Left lobe of liver (tissue), 2 donors: ENCODE measurements at regions not wholly inside any gene's neighbourhood (a gene's known extent, or its start where the extent isn't known, plus 50 kb on each side); places are given as distances from the start of the nearest gene placed in this dataset.

Experiments
- ATAC-seq: fragments of 200-7000 bp; cut with Tn5 transposase; one replicate; pipeline ENCODE4 v1.9.1; 2020; ENCODE audit warnings: mild to moderate bottlenecking, moderate library complexity
- DNase-seq: peaks from one replicate; pipeline ENCODE4 v3.0.0-alpha.2; 2020; ENCODE audit warnings: low spot score
- donor health status: DM: no; HTN: no; CAD: no; lungs with moderate emphysema.
- donor health status: DM: no; HTN: yes; CAD: no.

DNA sequence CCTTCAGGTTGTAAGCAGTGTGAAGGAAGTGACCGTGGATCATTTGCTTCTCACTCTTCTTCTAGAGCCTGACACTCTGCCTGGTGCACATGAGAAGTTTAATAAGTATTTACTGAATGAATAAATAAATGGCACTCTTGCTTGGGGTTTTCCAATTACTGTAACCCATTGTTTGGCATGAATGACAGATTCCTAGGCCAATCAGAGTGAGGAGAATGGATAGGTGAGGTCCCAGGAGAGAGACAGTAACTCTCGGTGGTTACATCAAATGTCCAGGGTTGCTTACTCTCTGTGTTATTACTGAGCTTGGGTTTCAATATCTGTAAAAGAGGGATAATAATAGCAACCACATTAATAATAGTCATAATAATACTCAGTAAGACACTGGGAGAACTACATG, 204.2 kb upstream of the ISX start:
- DNase-seq, result no peak
- no peak for ATAC-seq

DNA sequence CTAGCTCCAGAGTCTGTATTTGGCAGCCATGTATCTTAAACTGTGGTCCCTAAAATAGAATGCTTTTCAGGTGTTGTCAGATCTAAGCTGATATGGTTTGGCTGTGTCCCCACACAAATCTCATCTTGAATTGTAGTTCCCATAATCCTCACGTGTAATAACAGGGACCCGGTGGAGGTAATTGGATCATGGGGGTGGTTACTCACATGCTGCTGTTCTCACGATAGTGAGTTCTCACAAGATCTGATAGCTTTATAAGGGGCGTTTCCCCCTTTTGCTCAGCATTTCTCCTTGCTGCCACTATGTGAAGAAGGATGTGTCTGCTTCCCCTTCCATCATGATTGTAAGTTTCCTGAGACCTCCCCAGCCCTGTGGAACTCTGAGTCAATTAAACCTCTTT, 199.9 kb upstream of the ISX start:
- no peak for ATAC-seq
- DNase-seq, result no peak

DNA sequence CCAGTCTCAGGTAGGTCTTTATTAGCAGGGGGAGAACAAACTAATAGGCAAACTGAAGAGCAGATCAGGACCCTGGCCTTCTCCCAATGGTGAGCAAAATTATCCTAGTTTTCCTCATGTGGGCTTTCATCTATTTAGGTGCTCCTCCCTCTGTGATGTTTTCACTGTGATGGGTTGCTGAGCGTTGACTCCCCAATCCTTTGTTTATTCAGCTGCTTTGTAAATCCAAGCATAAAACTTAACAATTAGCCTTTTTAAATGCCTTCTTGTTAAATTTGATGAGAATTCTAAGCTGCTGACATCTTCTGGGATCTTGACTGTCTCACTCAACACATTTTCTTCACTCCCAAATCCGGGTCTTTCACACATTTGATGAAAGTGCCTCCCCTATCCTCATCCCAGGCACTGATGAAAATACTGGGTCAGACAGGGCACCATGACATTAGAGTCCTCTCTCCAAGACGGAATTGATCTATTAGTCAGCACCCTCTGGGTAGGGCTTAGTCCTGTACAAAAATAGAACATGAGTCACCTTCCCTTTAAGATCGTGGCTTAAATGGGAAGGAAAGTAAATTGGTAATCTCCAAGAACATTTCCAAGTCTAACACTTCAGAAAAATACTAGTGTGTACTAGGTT, 199.3 kb upstream of the ISX start:
- DNase-seq (no peak), ATAC-seq (no peak)

DNA sequence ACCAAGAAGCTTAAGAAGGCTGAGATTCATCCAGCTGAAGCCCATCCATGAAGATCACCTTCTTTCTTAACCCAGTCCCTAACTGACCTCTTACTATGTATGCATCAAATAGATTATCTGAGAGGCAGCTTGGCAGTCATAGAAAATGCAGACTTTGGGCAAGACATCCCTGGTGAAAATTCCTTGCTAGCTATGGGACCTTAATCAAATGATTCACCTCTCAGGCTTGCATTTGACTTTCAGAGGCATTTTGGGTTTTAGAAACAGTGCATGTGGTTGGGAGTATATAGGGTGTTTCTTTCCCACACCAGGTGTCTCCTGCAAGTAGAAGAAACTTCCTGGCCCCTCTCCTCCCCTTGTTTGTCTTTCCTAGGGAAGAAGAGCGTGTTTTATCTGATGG, 188.5 kb upstream of the ISX start:
- ATAC-seq (no peak), DNase-seq (no peak)

DNA sequence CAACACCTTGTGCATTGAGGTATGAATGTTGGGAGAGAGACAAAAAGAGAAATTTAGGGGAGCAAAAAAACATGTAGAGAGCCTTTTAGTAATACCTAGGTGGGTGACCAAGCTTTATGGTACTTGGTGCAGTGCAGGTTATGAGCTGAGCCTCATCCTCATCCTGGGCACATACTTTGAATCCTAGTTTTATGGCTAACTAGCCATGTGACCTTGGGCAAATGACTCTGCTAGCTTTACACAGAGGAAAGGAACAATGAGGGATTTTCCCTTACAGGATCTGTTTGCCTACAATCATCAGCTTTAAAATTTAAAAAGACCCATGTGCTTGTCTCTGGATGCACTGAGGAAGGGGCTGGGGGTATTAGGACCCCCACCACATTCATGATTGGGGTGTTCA, 187.8 kb upstream of the ISX start:
- DNase-seq, result no peak
- ATAC-seq, result no peak

DNA sequence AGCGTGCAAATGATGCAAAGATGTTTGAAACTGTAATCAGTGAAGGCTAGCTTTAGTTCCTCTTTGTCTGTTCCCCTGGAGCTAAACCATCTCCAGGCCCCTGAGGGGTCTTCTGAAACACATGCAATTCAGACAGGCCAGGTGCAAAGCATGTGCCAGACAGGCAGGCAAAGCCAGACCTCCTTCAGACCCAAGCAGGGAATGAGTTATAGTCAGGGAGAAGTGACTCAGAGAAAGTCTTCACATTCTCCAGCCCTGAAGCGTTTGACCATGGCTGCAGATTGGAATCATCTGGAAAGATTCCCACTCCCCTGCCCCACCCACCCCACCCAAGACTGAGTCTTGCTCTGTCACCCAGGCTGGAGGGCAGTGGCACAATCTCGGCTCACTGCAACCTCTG, 187.0 kb upstream of the ISX start:
- no peak for ATAC-seq
- no peak for DNase-seq

DNA sequence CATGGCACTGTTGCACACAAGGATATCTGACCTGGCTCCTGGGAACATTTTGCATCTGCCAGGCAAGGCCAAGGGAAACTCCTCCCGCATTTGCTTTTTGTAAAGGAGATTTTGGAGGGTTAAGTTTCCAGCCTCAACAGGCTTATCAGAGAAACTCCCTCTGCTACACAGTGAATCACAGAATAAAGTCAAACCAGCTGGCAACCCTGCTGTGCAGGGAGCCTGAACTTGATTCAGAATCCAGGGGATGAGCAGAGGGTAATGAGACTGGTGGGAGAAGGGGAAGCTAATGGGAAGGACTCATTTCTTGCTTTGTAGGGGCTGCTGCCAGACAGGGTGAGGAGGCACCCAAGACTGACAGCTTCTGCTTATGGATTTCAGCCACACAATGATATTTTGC, 185.3 kb upstream of the ISX start:
- ATAC-seq, result no peak
- no peak for DNase-seq

DNA sequence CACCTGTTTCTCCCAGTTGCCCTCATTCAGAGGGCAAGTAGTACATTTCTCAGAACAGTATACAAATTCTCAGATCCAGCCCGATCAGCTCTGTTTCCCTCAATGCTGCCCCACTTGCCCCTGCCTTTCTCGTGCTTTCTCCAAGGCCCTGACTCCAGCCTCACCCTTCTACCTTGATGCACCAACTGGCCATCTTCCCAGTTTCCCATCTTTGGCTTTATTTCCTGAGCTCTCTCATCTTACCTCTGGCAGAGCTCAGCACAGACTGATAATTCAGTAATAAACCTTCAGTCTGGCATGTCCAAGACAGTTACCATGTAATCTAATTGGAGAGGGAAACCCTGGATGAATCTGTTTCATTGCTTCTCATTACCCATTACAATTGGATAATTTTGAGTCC, 184.5 kb upstream of the ISX start:
- ATAC-seq (no peak), DNase-seq (no peak)

DNA sequence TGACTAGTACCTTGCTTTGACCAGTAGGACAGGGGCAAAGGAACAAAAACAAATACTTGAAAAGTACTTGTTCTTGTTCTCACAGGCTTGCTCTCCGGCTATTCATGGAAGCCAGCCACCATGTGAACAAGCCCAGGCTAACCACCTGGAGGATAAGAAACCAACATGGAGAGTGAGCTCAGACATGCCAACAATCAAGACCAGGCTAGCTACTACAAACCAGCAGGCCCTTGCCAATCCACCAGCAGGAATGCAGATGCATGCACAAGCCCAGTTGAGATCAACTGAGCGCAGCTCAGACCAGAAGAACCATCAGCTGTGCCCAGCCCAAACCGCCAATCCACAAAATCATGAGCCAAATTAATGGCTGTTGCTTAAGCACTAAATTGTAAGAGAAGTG, 180.1 kb upstream of the ISX start:
- DNase-seq, result no peak
- ATAC-seq, result no peak

DNA sequence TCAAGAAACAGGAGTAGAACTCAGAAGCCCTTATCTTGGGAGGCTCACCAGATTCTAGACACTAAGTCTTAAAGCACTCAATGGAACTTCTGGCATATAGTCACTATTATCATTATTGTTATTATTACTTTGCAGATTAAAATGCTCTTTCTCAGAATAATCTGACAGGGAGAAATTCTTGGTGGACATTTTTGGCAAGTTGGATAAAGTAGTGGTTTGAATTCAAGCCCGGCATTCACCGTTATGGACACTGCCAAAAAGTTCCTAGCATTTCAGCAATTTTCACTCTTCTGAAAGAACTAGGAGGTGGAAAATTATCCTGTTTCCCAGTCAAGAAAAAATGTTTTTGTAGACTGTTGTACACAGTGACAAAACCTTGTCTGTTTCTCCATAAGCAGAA, 179.6 kb upstream of the ISX start:
- DNase-seq (no peak), ATAC-seq (no peak)

DNA sequence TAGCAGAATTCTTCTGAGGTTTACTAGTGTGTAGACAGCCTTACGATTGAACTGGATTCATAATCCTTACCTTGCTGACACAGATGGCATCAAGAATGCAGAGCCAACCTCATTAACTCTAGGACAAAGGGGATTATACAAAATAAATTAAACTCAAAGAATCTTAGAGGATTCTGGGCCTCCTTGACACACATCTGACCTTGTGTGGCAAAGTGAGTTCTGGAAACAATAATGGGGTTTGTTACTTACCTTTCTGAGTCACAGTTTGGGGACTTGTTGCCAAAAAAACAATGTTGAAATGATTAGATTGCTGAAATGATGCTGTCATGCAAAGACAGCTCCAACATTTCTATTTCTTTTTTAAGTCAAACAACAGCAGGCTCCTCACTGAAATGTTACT, 179.1 kb upstream of the ISX start:
- DNase-seq (no peak), ATAC-seq (no peak)

DNA sequence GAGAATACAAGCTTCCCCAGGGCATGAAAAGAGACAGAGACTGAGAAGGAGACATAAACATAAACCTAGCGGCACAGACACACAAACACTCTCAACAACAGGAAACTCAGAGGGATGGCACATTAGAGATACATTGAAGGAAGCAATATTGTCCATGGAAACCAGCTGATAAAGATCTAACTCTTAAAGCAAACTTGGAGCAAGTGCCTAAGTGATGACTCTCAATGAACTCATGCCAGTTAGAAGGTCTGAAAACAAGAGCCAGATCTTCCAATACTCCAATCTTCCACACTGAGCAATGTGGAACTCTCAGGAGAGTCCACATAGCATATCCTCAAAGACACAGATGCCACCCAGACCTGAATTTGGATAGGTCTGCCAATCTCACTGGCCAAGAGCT, 168.8 kb upstream of the ISX start:
- no peak for DNase-seq
- no peak for ATAC-seq

DNA sequence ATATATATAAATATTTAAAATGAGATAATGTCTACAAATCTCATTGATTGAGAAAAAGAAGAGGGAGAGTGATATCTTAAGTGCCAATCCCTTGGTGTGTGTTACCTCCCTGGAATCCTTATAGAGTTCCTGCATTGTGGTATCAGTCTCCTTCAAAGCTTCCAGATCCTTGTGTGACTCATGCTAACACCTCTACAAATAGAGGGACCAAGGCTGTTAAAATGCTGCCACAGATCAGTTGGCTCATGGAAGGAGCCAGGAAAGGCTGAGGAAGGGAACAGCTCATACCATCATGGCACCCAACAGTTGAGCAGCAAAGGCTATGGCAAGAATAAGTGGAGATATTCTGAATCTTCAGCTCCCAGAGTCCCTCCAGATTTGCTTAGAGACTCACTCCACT, 163.6 kb upstream of the ISX start:
- DNase-seq (no peak), ATAC-seq (no peak)

DNA sequence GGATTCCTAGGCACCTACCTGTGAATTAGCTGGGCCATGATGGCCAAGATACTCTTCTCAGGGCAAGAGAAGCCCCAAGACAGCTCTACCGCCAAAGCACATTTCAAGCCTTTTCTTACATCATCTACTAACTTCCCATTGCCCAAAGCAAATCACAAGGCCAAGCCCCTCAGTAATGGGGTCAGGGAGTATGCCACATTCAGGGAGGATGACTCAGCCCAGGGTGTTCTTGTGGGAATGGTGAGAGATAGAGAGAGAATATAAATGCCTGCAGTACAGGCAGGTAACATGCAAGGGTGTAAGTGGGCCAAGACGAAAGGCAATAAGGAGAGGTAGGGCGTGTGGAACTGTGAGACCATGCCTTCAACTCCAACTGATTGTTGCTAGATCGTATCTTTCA, 162.5 kb upstream of the ISX start:
- DNase-seq (no peak), ATAC-seq (no peak)

DNA sequence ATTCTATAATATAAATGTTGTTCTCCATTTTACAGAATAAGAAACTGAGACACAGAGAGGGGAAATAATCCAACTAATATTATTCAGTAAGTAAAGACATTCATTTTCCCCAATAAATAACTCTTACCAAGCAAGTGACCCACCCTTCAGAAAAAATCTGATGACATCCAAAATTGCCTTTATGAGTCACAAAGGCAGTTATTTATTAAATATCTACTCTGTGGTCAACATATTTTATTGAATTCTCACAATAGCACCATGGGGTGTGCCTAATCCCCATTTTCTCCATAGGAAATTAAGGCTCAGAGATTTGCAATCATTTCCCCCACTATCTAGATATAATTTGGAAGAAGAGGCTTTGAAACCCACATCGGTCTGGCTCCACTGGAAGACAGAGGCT, 161.5 kb upstream of the ISX start:
- DNase-seq (no peak), ATAC-seq (no peak)

DNA sequence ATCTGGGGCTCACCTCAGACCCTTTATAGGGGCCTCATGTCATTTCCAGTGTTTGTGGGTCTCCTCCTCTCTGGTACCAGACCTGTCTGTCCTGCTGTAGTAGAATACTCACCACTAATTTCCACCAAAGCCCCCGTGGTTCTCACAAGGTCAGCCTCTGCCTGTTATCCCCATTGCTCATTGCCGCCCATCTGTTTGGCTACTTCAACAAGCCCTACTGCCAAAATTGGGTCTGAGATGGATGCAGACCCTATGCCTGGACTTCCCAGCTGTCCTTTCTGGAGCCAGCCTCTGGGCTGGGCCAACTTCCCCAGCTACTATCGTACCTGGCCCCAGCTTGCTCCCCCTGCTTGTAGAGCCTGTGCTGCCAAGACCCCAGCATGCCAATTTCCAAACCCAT, 152.1 kb upstream of the ISX start:
- ATAC-seq (no peak), DNase-seq (no peak)

DNA sequence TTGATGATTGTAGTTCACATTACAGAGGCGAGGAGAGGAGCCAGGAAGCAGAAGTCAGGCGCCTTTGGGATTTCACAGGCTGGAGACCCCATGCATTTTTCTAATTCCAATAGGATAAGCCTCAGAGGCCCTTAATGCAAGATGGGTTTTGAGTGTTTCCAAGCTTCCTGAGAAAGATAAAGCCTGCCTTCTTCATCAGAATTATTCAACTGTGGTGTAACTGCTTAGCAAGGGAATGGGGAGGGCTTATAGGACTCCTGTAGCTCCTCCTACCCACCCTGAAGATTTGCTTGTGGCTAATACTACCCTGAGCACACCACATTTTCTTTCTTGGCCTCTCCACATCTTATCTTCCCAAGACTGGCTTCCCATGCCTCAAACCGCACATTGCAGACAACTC, 151.1 kb upstream of the ISX start:
- no peak for ATAC-seq
- DNase-seq, result no peak

DNA sequence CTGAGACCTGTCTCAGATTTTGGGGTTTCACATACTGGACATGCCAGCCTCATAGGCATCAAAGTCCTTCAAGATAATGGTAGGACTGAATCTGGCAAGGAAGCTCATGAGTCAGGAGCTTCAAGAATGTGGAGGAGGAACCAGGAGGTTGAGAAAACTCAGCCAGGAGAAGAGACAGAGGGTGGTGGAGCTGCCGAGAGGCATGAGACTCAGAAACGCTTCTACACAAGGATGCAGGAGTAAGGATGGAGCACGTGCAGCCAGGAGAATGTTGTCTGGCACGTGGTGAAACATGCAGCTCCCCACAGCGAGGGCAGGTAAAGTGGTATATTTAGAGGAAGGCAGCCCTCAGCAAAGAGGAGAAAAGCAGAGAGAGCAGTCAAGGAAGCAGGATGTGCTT, 148.7 kb upstream of the ISX start:
- ATAC-seq (no peak), DNase-seq (no peak)

DNA sequence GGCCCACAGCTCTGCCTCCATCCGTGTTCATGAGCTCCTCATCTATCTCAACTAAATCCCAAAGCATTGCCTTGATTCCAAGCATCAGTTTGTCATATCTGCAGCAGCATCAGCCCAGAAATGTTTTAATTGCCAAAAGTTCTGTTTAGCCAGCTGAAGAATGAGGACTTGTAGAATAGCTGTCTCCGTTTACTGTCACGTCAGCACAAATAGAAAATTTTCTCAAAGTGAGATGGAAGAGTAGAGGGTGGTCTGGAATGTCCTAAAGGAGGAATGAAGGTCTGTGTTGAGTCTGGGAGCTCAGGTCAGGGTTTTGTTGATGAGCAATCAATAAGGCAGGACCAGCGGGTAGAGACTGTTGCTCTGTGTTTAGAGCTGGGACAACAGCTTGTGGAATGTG, 134.9 kb upstream of the ISX start:
- ATAC-seq (no peak), DNase-seq (no peak)

DNA sequence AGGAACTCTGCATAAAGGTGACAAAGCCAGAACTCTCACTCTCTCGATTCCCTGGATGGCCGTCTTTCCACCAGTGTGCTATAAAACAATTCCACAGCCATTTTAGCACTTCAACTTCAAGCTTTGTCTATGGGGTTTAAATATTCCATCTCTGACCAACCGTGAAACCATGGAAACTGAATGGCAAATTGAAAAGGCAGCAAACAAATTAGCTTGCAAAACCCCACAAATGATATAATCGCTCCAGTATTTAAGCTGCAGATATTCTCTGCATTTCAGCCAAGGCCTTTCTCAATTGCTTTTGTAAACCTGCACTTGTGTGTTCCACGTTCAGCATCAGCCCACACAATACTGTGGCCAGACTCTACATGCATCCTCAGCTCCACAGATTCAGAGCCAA, 131.7 kb upstream of the ISX start:
- DNase-seq (no peak), ATAC-seq (no peak)

DNA sequence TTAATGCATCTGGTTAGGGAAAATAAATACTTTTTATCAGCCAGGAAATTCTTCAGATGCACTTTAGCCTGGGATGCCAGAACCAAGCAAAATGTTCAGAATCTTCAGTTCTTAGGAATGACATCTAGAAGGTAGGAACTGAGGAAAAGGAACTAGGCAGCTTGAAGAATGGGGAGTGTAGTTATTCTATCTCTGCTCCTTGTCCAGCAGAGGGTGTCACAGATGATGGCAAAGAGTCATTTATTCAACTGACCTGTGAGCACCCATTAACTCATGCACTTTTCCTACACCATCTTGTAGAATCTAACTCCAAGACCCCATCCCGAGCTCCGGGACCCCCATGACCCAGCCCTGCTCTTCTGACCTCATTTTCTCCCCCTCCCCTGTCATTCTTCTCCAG, 122.1 kb upstream of the ISX start:
- DNase-seq (no peak), ATAC-seq (no peak)

DNA sequence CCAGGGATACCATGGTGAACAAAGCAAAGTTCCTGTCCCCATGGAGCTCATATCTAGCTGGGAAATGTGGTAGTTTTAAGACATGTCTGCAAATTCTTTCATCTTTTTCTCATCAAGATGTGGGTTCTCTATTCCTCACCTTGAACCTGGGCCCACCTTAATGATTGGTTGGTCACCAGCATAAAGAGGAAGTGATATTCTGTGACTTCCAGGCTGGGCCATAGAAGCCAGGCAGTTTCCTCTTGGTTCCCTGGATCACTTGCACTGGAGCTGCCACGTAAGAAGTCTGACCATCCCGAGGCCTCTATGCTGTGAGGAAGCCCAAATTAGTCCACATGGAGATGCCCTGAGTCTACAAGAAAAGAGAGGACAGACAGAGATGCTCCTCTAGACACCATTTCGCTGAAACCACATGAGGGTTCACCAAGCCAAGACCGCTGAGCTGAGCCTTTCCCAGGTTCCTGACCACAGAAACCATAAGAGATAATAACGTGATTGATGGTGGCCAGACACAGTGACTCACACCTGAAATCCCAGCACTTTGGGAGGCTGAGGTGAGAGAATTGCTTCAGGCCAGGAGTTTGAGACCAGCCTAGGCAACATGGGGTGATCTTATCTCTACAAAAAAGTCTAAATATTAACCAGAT, 119.5 kb upstream of the ISX start:
- no peak for ATAC-seq

DNA sequence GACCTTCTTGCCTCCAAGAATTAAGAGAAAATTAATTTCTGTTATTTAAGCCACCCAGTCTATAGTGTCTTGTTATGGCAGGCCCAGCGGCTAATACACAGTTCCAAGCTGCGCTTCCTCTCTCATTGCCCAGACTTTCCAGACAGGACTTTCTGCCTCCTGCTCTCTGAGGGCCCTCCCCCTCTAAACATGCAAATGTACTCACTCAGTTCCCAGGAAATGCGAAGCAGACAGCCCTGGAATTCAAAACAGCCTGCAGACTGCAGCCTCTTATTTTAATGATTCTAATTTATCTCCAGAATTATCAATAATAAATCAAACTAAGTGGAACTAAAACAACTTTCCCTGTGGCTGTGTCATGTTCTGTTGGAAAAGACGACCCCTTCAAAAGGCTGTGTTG, 115.5 kb upstream of the ISX start:
- DNase-seq (no peak), ATAC-seq (no peak)

More for the DNA sequence above, 119.5 kb upstream of the ISX start:
- DNase-seq, result no peak
